ENCODE measurements at regions not wholly inside any gene's neighbourhood (a gene's known extent, or its start where the extent isn't known, plus 50 kb on each side); places are given as distances from the start of the nearest gene placed in this dataset.

DNA sequence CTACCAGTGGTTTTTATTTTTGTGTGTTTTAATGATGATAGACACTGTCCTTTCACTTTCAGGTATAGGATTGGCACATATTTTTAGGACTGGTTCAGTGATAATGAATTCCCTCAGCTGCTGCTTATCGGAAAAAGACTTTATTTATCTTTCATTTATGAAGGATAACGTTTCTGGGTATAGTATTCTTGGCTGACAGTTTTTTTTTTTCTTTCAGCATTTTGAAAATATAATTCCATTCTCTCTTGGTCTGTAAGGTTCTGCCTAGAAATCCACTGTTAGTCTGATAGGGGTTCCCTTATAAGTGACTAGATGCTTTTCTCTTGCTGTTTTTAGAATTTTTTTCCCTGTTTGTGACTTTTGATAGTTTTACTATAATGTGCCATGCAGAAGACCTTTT lies 313.1 kb downstream of the TENT5A start:
- no peaks in the 10 kb centered on the region for H4K20me1 ChIP-seq (replicated peaks in 1 of 2; ENCODE audit: control insufficient read depth in 1 of 2, insufficient read depth in 2 of 2, low read length in 2 of 2)
- H3K9me3 ChIP-seq (ENCODE audit: insufficient read depth in 2 of 2, low read depth in 1 of 2, low read length in 1 of 2): peaks cover 3 to 6% of the 10 kb centered on the region in 2 experiments; a peak in 2 of 4 replicates
- H3K14ac ChIP-seq (ENCODE audit: insufficient read length): no peak overlapping the region
- FAIRE-seq (no peak), DNase-seq (ENCODE audit: low read depth in 1 of 2, low spot score in 2 of 2) (no peak)
- no peak overlapping the region for H3K23ac ChIP-seq (ENCODE audit: insufficient read length)
- H3K56ac ChIP-seq (replicated peaks; ENCODE audit: insufficient read length, low read depth, low read length): no peak overlapping the region
- no peaks in the 10 kb centered on the region for H3K79me1 ChIP-seq (ENCODE audit: low read depth, low read length)
- no peak overlapping the region for H2BK20ac ChIP-seq (ENCODE audit: low read length)
- 92% methylated on average over 2 of the region's 2 CpGs; no CpG with 5 or more reads in 1 of the 2 experiments for WGBS, 2 experiments (ENCODE audit: extremely low coverage in 1 of 2, insufficient coverage in 1 of 2, insufficient read length in 1 of 2, insufficient replicate concordance in 2 of 2, low coverage in 1 of 2, low lambda C conversion rate in 2 of 2, missing lambda C conversion rate in 1 of 2)
- H4K8ac ChIP-seq (ENCODE audit: extremely low read depth, insufficient read depth, low read length): no peak overlapping the region
- no peak overlapping the region for H3K4ac ChIP-seq (replicated peaks; ENCODE audit: insufficient read length, low read depth, low read length)
- H3K27me3 ChIP-seq (replicated peaks in 1 of 4; ENCODE audit: control insufficient read depth in 3 of 4, extremely low read depth in 1 of 4, insufficient read depth in 3 of 4, low read length in 3 of 4): no peaks in the 10 kb centered on the region
- H2AFZ ChIP-seq (ENCODE audit: low read length): no peak overlapping the region
- no peaks in the 10 kb centered on the region for H3K23me2 ChIP-seq (ENCODE audit: low read depth, low read length)
- H3K4me1 ChIP-seq (replicated peaks in 1 of 4; ENCODE audit: control insufficient read depth in 3 of 4, insufficient read depth in 4 of 4, low read length in 3 of 4): no peaks in the 10 kb centered on the region
- H2AK5ac ChIP-seq (ENCODE audit: low read depth, low read length): no peak overlapping the region
- H3K27ac ChIP-seq (ENCODE audit: low read depth, low read length): no peak overlapping the region
- no peaks in the 10 kb centered on the region for H3K36me3 ChIP-seq (ENCODE audit: control insufficient read depth in 2 of 4, insufficient read depth in 4 of 4, low read length in 3 of 4)
- TF ChIP-seq EGR1 (IDR thresholded peaks at IDR 0.05; ENCODE audit: borderline replicate concordance, low read depth, low read length) (no peak), SP1 (IDR thresholded peaks at IDR 0.05; ENCODE audit: low read depth, low read length) (no peak), SIRT6 (IDR thresholded peaks at IDR 0.05; ENCODE audit: low read length) (no peak), BACH1 (IDR thresholded peaks at IDR 0.05; ENCODE audit: low read length) (no peak), EP300 (IDR thresholded peaks at IDR 0.05; ENCODE audit: borderline replicate concordance in 1 of 2, low read depth in 2 of 2, low read length in 2 of 2) (no peak)
- TF ChIP-seq, protein P1, sequence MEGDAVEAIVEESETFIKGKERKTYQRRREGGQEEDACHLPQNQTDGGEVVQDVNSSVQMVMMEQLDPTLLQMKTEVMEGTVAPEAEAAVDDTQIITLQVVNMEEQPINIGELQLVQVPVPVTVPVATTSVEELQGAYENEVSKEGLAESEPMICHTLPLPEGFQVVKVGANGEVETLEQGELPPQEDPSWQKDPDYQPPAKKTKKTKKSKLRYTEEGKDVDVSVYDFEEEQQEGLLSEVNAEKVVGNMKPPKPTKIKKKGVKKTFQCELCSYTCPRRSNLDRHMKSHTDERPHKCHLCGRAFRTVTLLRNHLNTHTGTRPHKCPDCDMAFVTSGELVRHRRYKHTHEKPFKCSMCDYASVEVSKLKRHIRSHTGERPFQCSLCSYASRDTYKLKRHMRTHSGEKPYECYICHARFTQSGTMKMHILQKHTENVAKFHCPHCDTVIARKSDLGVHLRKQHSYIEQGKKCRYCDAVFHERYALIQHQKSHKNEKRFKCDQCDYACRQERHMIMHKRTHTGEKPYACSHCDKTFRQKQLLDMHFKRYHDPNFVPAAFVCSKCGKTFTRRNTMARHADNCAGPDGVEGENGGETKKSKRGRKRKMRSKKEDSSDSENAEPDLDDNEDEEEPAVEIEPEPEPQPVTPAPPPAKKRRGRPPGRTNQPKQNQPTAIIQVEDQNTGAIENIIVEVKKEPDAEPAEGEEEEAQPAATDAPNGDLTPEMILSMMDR (IDR thresholded peaks at IDR 0.05; ENCODE audit: control extremely low read depth in 1 of 3, insufficient read depth in 1 of 3, low read depth in 1 of 3, low read length in 3 of 3): no peak
- no peak overlapping the region for H3K18ac ChIP-seq (ENCODE audit: extremely low read depth, low read length)
- H3K79me2 ChIP-seq (ENCODE audit: control insufficient read depth in 1 of 2, insufficient read depth in 2 of 2, low read length in 2 of 2): no peaks in the 10 kb centered on the region
- no peak overlapping the region for H2BK5ac ChIP-seq (ENCODE audit: low read depth, low read length)
- H3K4me2 ChIP-seq (ENCODE audit: insufficient read depth in 1 of 2, low read depth in 2 of 2, low read length in 2 of 2): no peak overlapping the region
- no peak overlapping the region for H3K9ac ChIP-seq (replicated peaks in 1 of 4; ENCODE audit: extremely low read depth in 1 of 4, low read depth in 3 of 4, low read length in 3 of 4)
- ChIA-PET POLR2A (ENCODE audit: partially characterized antibody) (no interaction called here), CTCF (ENCODE audit: partially characterized antibody) (interaction anchor here (0.6 to 0.7 kb wide), 2 partner anchors 140 to 837 kb away, joined by 3 to 4 read pairs; no protein-coding TSS in a partner anchor)
- no peak overlapping the region for H3K4me3 ChIP-seq (ENCODE audit: extremely low read depth in 1 of 4, insufficient read depth in 2 of 4, low read depth in 3 of 4, low read length in 4 of 4)
- H2BK15ac ChIP-seq (ENCODE audit: low read length): no peak overlapping the region
- H4K91ac ChIP-seq (replicated peaks; ENCODE audit: insufficient read length, low read length): no peak overlapping the region
- no peak overlapping the region for H4K5ac ChIP-seq (ENCODE audit: insufficient read length, low read depth, low read length)
- no peak overlapping the region for H2BK12ac ChIP-seq (ENCODE audit: low read depth, low read length)
- H2BK120ac ChIP-seq (replicated peaks; ENCODE audit: low read depth, low read length): no peak overlapping the region

Measured in H1 (cell line).